Caco-2 (cell line): ENCODE measurements at regions not wholly inside any gene's neighbourhood (a gene's known extent, or its start where the extent isn't known, plus 50 kb on each side); places are given as distances from the start of the nearest gene placed in this dataset.

Experiments used
- BruUV-seq: library from RNA; stranded (reverse); fragments of 400-500 nt; replicated peaks from 2 replicates; lab custom pipeline; 2021; lab: Mats Ljungman, UMichigan
- CTCF ChIA-PET: fragments of 300-600 bp; sonication (Branson Sonifier 250); formaldehyde crosslinking; loops from one replicate; lab custom pipeline; 2022; ENCODE audit warnings: antibody characterized with exemption; lab: Charles Lee
- POLR2A ChIA-PET: fragments of 300-600 bp; sonication (Branson Sonifier 250); formaldehyde crosslinking; loops from one replicate; lab custom pipeline; 2022; ENCODE audit warnings: antibody characterized with exemption; lab: Charles Lee
- DNase-seq, 2 experiments: peaks; one replicate each; pipeline versions ENCODE4 v3.0.0 to v3.0.0-alpha.2; 2020 to 2022
- H3K27me3 ChIP-seq: replicated peaks from 2 replicates; pipeline ENCODE4 v1.6.0; 2011; ENCODE audit warnings: low read length; ENCODE audit not compliant: control insufficient read depth, insufficient read depth
- H3K36me3 ChIP-seq: 2 replicates; pipeline ENCODE4 v1.5.1; 2011; ENCODE audit warnings: low read length; ENCODE audit not compliant: control insufficient read depth, insufficient read depth
- H3K4me1 ChIP-seq: fragments of 250-450 bp; sonication (Bioruptor Pico); 2 replicates; pipeline ENCODE4 v1.5.1; 2020; ENCODE audit warnings: mild to moderate bottlenecking
- H3K4me3 ChIP-seq: 2 replicates; pipeline ENCODE4 v1.5.1; 2011; ENCODE audit warnings: low read depth, mild to moderate bottlenecking, control low read depth, low read length
- H3K9me3 ChIP-seq: fragments of 250-450 bp; sonication (Bioruptor Pico); 2 replicates; pipeline ENCODE4 v1.5.1; 2020; ENCODE audit warnings: mild to moderate bottlenecking, moderate library complexity
- H3K27ac Mint-ChIP-seq: one replicate; pipeline ENCODE4 v1.8.0; 2022; ENCODE audit warnings: mixed read lengths; ENCODE audit not compliant: unreplicated experiment
- H3K27me3 Mint-ChIP-seq: one replicate; pipeline ENCODE4 v1.8.0; 2022; ENCODE audit warnings: mixed read lengths; ENCODE audit not compliant: insufficient read depth, unreplicated experiment
- H3K36me3 Mint-ChIP-seq: one replicate; pipeline ENCODE4 v1.8.0; 2022; ENCODE audit warnings: mild to moderate bottlenecking, mixed read lengths; ENCODE audit not compliant: insufficient read depth, unreplicated experiment
- H3K4me1 Mint-ChIP-seq: one replicate; pipeline ENCODE4 v1.8.0; 2022; ENCODE audit warnings: low read depth, mixed read lengths; ENCODE audit not compliant: unreplicated experiment
- H3K4me3 Mint-ChIP-seq: one replicate; pipeline ENCODE4 v1.8.0; 2022; ENCODE audit warnings: mild to moderate bottlenecking, moderate library complexity, mixed read lengths; ENCODE audit not compliant: unreplicated experiment
- H3K9me3 Mint-ChIP-seq: one replicate; pipeline ENCODE4 v1.8.0; 2022; ENCODE audit warnings: mixed read lengths; ENCODE audit not compliant: unreplicated experiment
- intact Hi-C: fragments of 100-400 bp; cut with micrococcal nuclease; formaldehyde crosslinking; loops from one replicate; pipeline ENCODE4 v1.10.0; 2022; ENCODE audit not compliant: unreplicated experiment
- TF ChIP-seq, protein P1 (sequence below), 2 experiments: fragments of 200-600 bp in 1 of 2; IDR thresholded peaks; 1 replicate in 1 of 2; 2 replicates in 1 of 2; pipeline versions ENCODE4 v1.5.1 to v1.8.0; 2011 to 2022; ENCODE audit warnings: antibody characterized with exemption in 1 of 2, control low read depth in 1 of 2, inconsistent platforms in 1 of 2, low read depth in 1 of 2, low read length in 1 of 2, mild to moderate bottlenecking in 1 of 2, moderate library complexity in 1 of 2; ENCODE audit not compliant: insufficient read depth in 1 of 2, severe bottlenecking in 1 of 2, unreplicated experiment in 1 of 2

DNA sequence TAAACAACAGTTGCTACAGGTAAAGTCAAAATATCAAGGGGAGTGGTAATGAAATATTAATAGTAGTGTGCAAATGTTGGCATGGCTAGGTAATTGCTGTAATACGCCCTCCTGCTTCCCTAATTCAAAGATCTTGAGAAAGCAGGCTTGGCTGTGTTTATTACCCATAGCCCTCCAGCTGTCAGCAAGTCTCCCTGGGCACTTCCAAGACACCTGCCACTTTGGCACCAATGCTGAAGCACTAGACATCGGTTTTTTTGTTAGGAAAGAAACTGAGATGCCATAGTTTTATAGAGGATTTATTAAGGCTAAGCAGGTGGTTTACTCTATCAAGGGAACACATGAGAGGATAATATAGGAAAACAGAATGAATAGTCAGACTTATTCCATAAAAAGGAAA, 64.4 kb downstream of the P2RY1 start:
- Histone ChIP-seq H3K4me1 (no peaks in the 10 kb centered on the region), H3K36me3 (no peaks in the 10 kb centered on the region), H3K27me3 (no peaks in the 10 kb centered on the region), H3K9me3 (no peaks in the 10 kb centered on the region), H3K4me3 (no peak overlapping the region)
- intact Hi-C loops, result no loop called here
- TF ChIP-seq, protein P1, sequence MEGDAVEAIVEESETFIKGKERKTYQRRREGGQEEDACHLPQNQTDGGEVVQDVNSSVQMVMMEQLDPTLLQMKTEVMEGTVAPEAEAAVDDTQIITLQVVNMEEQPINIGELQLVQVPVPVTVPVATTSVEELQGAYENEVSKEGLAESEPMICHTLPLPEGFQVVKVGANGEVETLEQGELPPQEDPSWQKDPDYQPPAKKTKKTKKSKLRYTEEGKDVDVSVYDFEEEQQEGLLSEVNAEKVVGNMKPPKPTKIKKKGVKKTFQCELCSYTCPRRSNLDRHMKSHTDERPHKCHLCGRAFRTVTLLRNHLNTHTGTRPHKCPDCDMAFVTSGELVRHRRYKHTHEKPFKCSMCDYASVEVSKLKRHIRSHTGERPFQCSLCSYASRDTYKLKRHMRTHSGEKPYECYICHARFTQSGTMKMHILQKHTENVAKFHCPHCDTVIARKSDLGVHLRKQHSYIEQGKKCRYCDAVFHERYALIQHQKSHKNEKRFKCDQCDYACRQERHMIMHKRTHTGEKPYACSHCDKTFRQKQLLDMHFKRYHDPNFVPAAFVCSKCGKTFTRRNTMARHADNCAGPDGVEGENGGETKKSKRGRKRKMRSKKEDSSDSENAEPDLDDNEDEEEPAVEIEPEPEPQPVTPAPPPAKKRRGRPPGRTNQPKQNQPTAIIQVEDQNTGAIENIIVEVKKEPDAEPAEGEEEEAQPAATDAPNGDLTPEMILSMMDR (IDR thresholded peaks at IDR 0.05; ENCODE audit: insufficient read depth in 1 of 2, low read depth in 1 of 2, low read length in 1 of 2, severe bottlenecking in 1 of 2, unreplicated experiment in 1 of 2), result no peak
- DNase-seq, result no peak
- Mint-ChIP-seq H3K9me3 (peaks cover 6% of the 10 kb centered on the region), H3K36me3 (no peaks in the 10 kb centered on the region), H3K27ac (no peak overlapping the region), H3K4me3 (no peak overlapping the region), H3K4me1 (no peaks in the 10 kb centered on the region), H3K27me3 (no peaks in the 10 kb centered on the region)
- CTCF ChIA-PET, result no interaction called here
- POLR2A ChIA-PET, result no interaction called here
- BruUV-seq, result no TSS peak

DNA sequence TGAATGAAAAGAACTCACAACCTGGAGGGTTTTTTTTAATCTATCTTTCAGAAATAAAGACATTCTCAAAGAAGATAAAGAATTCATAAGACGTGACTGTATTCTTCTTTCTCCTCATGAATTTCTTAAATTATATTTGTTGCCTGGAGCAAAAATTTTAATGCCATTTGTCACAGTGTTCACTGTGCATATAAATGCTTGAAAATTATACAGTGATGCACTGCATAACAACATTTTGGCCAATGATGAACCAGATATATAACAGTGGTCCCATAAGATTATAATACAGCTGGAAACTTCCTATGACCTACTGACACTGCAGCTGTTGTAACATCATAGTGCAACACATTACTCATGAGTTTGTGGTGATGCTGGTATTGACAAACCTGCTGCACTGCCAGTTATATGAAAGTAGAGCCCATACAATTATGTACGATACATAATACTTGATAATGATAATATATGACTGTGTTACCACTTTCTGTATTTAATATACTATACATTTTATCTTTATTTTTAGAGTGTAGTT, 67.3 kb downstream of the P2RY1 start:
- TF ChIP-seq, protein P1 (IDR thresholded peaks at IDR 0.05; ENCODE audit: insufficient read depth in 1 of 2, low read depth in 1 of 2, low read length in 1 of 2, severe bottlenecking in 1 of 2, unreplicated experiment in 1 of 2), result no peak
- intact Hi-C loops, result no loop called here
- no peaks in the 10 kb centered on the region for H3K36me3 Mint-ChIP-seq
- Histone ChIP-seq H3K4me3 (no peak overlapping the region), H3K36me3 (no peaks in the 10 kb centered on the region), H3K4me1 (no peaks in the 10 kb centered on the region), H3K27me3 (no peaks in the 10 kb centered on the region), H3K9me3 (no peaks in the 10 kb centered on the region)
- H3K4me3 Mint-ChIP-seq, result no peak overlapping the region
- H3K4me1 Mint-ChIP-seq, result no peaks in the 10 kb centered on the region
- no peak for DNase-seq
- H3K9me3 Mint-ChIP-seq, result peaks cover 10% of the 10 kb centered on the region
- H3K27ac Mint-ChIP-seq, result no peak overlapping the region
- POLR2A ChIA-PET, result no interaction called here
- CTCF ChIA-PET, result no interaction called here
- H3K27me3 Mint-ChIP-seq, result no peaks in the 10 kb centered on the region
- no TSS peak for BruUV-seq

DNA sequence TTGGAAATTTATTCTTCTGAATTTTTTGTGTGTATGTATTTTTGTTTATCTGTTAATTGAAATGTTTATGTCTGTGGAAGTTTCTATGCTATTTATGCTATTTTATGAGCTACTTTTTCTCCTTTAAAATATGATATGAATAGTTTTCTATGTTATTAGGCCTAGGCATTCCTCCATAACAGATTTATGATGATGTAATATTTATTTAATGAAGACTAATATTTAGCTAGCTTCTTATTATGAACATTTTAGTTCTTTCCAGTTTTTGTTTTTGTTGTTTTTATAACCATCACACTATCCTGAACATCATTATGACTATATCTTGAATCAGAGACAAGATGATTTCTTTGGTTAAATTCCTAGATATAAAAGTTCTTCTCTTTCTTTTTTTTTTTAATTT, 70.7 kb downstream of the P2RY1 start:
- no TSS peak for BruUV-seq
- no peaks in the 10 kb centered on the region for H3K4me1 ChIP-seq
- H3K36me3 Mint-ChIP-seq, result no peaks in the 10 kb centered on the region
- ChIA-PET POLR2A (no interaction called here), CTCF (no interaction called here)
- intact Hi-C loops, result no loop called here
- no peaks in the 10 kb centered on the region for H3K9me3 ChIP-seq
- H3K27ac Mint-ChIP-seq, result no peak overlapping the region
- no peak overlapping the region for H3K4me3 Mint-ChIP-seq
- H3K36me3 ChIP-seq, result no peaks in the 10 kb centered on the region
- peaks cover 10% of the 10 kb centered on the region for H3K9me3 Mint-ChIP-seq
- H3K27me3 ChIP-seq, result no peaks in the 10 kb centered on the region
- TF ChIP-seq, protein P1 (IDR thresholded peaks at IDR 0.05; ENCODE audit: insufficient read depth in 1 of 2, low read depth in 1 of 2, low read length in 1 of 2, severe bottlenecking in 1 of 2, unreplicated experiment in 1 of 2), result no peak
- H3K4me3 ChIP-seq, result no peak overlapping the region
- no peak for DNase-seq
- no peaks in the 10 kb centered on the region for H3K4me1 Mint-ChIP-seq
- no peaks in the 10 kb centered on the region for H3K27me3 Mint-ChIP-seq
